ENCODE measurements at regions not wholly inside any gene's neighbourhood (a gene's known extent, or its start where the extent isn't known, plus 50 kb on each side); places are given as distances from the start of the nearest gene placed in this dataset.
A peak's percentile ranks its signal among the peaks of the same experiment; 100 is the strongest.

DNA sequence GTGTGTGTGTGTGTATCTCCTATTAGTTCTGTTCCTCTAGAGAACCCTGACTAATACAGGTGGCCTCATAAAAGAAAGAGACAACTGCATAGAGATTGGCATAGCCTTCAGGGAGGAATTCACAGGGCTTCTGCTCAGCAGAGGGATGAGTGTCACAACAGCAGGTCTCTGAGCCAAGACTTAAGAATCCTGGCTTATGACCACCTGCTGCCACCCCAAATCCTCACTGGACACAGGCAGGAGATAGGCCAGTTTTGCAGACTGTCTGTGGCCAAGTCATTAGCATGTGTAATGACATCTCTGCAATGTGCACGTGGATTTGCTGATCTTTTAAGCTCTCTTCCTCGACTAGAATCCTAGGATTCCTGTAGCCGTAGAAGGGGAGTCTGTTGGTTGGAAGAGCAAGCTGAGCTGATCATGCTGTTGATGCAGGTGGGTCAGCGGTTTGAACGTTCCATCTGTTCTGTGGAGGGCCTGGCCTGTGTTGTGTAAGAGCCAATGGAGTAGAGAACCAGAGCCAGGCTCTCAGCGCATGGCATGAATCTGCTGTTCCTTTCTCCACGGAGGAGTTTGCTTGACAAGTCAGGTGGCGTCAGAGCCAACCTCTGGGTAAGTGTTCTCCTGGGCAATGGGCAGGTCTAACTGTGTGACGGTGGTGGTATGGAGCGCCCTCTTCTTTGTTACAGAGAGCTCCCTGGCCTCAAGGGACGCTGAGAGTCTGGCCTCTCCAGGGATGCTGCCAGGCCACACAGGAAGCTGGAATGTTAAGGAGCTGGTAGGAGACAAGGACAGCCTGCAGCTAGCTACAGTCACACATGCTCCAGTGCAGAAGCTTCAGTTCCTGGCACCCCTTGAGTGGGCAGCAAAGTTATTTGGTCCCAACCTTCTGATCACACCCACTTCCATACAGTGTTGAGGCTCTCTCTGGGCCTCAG is 503.1 kb downstream of the FOXO1 start:
- in situ Hi-C loops (cut with MboI; ENCODE audit: low pct_unique_long_range_greater_than_20kb, low sequenced_read_pairs) = no loop called here
- DNase-seq = no peak

DNA sequence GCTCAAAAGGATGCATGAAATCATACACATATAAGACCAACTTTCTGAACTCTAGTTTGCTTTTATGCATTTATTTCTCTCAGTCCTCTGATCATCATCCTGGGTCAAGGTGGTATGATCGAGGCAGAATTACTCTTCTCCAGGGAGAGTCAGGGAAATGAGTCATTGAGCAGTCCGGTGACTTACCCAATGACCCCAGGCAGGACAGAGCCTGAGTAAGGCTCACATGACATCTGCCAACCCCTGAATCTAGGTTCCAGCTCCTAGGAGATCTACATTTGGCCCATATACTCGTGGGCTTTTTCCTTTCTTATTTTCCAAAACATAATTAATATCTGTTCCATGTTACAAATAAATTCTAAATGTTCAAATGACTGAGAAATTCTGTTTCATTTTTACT is 502.3 kb downstream of the FOXO1 start:
- in situ Hi-C loops (cut with MboI; ENCODE audit: low pct_unique_long_range_greater_than_20kb, low sequenced_read_pairs) = no loop called here
- no peak for DNase-seq

DNA sequence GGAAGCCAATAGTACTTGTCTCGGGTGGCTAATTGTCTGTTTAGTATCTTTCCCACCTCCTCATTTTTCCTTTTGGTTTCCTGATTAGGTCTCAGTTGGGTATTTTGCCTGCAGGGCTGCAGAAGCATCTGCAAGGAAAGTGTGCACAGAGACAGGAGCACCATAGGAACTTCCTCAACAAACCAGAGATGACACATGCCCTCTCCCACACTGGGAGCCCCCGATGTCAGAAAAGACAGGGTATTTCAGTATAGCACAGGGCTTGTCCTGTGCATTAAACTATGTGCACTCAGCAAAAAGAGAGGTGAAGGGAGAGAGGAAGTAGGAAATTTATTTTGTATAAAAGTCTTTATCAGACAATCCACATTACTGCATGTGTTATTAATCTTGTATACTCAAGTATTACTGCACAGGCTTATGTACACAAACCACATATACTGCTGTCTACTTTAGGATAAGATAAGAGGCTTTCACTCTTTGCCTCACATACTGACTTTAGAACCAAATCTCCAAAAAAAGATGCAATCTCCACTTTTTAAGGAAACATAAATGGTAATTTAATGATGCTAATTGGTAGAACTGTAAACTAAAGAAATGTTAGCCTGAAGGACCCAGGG is 501.0 kb downstream of the FOXO1 start:
- in situ Hi-C loops (cut with MboI; ENCODE audit: low pct_unique_long_range_greater_than_20kb, low sequenced_read_pairs) = no loop called here
- DNase-seq = no peak

DNA sequence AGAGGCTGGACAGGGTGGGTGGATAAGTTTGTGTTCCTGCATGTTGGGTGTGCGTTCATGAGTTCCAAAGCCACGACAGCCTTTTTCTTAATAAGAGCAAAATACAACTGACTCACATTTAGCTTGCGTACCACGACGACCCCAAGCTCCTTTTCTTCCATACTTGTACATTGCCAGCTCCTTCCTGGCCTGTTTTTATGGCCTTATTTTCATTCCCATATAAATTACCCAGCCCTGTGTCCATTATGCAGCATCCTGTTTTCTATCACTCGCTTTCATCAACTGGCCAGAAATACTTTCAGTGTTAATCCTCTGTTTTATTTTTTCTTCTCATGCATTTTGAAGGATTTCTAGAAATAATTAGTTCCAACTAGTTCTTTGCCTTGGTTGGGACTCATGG is 499.1 kb downstream of the FOXO1 start:
- in situ Hi-C loops (cut with MboI; ENCODE audit: low pct_unique_long_range_greater_than_20kb, low sequenced_read_pairs) = no loop called here

DNA sequence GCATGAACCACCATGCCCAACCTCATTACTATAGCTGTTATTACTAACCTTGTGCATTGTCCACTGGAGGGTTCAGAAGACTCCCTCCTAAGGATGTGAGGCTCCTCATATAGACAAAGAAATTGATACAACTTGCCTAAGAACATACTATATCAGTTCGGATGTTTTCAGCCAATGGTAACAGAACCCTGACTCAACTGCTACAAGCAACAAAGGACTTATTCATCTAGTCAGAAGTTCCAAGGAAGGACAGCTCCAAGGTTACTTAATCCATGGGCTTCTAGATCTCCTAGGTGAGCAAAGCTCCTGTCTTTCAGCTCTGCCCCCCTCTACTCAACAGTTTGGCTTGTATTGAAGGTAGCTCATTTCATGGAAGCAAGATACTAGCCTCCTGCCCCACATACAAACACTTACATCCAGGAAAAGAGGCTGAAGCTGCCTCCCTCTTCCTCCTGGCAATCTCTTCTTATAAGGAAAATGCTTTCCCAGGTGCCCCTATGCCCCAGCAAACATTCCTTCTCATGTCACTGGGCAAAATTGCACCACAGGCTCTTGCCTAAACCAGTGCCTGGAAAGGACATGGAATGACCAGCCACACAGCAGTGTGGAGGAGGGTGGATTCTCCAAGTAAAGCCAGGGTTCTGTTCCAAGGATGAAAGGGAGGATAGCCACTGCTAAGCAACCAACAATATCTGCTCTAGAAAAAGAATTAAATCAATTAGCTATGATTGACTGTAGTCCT is 497.8 kb downstream of the FOXO1 start:
- DNase-seq = no peak
- in situ Hi-C loops (cut with MboI; ENCODE audit: low pct_unique_long_range_greater_than_20kb, low sequenced_read_pairs) = no loop called here

More for the DNA sequence above, 499.1 kb downstream of the FOXO1 start:
- no peak for DNase-seq

DNA sequence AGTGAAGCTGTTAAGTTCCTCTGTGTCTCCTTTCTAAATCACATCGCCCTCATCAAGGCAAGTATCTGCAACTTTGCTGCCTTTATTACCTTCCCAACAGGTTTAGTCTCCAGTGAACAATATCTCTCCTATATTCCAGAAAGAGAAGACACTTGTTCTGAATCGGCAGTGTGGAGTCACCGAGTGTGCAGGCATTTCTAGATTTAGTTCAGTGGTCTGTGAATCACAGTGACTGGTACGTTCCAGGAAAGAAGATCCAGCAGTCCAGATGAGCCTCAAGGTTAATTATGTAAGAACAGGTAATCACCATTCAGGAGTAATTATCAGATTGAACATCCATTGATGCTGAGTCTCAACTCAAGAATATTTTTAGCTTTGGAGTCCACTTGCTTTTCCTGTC is 497.0 kb downstream of the FOXO1 start:
- DNase-seq = no peak
- in situ Hi-C loops (cut with MboI; ENCODE audit: low pct_unique_long_range_greater_than_20kb, low sequenced_read_pairs) = no loop called here

DNA sequence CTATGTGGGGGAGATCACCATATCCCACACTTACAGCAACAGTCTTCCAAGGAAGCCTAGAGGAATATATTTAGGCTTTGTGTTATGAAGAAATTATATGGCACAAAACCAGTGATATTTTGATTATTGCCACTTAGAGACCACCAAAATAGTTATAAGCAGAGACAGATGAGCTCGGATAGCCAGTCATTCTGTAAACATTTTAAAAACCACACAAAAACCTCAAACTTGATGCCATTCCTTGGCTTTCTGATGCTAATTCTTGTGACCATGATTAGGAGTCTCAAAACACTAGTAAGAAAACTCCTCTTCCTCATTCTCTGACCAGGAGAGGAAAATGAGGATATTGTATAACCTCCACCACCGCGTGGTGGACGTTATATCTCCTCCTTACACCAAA is 496.4 kb downstream of the FOXO1 start:
- DNase-seq = no peak
- in situ Hi-C loops (cut with MboI; ENCODE audit: low pct_unique_long_range_greater_than_20kb, low sequenced_read_pairs) = no loop called here

DNA sequence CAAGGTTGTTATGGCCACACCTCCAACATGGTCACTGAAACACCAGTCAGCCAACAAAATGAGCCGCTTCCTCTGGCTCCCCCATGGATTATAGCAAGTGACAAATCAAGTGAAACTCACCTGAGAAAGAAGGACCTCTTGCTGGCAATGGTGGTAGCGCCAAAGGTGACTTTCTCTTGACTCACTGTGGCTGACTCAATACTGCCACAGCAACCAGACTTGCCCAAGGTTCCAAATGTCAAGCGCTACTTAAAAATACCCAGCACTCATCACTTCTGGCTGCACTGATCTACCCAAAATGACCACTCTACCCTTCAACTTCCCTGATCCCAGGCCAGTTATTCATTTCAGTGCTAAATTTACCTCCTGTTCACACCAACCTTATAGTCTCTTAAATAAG is 495.5 kb downstream of the FOXO1 start:
- in situ Hi-C loops (cut with MboI; ENCODE audit: low pct_unique_long_range_greater_than_20kb, low sequenced_read_pairs) = no loop called here
- DNase-seq = no peak

DNA sequence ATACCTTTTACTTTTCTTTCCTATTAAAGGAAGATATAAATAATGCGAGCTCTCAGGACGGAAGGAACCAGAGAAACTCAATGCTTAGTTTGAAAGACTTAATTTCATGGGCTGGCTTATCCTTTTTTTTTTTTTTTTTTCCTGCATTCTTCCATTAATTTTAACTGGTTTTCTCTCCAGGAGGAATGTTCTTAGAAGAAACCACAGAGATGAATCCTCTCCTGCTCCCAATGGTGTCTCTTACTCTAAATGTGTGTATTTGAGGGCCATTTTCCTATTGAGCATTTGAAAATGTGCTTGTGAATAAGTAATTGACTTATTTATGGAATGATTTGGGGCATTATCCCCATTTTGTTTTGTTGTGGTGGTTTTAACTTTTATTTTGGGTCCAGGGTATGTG is 494.9 kb downstream of the FOXO1 start:
- no peak for DNase-seq
- in situ Hi-C loops (cut with MboI; ENCODE audit: low pct_unique_long_range_greater_than_20kb, low sequenced_read_pairs) = no loop called here

DNA sequence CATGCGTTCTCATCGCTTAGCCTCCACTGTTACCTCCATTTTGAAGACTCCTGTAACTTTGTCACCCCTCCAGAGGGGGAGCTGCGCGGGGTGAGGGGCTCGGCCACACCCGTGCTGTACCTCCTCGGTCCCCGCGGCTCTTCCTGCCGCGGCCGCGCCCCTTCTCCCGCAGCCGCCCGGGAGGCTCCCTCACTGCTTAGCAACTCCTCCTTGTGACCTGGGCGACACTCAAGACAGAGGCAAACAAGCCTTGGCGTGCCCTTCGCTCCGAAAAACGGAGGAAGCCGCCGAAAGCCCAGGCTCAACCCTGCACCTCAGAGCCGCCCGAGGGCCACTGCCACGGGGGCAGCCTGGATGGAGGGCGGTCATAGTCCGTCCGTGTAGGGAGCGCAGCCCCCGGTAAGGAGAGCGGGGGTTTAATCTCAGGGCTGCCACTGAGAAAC is 494.3 kb downstream of the FOXO1 start:
- in situ Hi-C loops (cut with MboI; ENCODE audit: low pct_unique_long_range_greater_than_20kb, low sequenced_read_pairs) = no loop called here
- DNase-seq = no peak

DNA sequence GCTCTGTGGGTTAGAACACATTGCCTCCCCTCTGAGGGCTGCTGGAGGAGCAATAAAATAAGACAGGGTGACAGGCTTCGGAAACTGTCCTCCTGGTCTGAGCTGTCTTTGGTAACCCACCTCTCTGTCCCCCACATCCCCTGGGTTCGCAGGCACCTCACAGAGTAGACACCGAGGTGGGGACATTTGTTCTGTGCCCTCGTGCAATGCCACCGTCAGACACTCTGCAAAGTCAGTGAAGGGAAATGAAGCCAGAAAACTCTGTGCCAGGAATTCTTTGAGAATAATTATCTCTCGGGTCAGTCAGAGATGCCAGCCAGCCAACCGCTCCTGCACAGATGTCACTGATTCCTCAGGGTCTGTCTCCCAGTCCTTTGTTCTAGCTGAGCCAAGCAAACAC is 493.6 kb downstream of the FOXO1 start:
- no peak for DNase-seq
- in situ Hi-C loops (cut with MboI; ENCODE audit: low pct_unique_long_range_greater_than_20kb, low sequenced_read_pairs) = no loop called here

DNA sequence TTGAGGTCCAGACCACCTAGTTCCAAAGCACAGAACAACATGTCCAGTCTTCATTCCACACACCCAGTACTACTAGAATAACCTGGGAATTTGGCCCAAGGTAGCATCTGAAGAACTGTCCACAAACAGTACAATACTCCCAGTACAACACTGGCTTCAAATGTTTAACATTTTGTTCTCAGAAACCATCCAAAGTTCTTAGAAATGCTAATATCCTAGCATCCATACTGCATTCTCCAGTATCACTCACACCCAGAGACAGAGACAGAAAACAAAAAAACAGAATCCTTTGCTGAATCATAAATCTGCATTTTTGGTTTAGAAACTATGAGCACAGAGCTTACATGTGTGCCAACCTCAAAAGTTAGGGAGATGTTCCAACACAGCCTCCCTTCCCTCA is 490.8 kb downstream of the FOXO1 start:
- in situ Hi-C loops (cut with MboI; ENCODE audit: low pct_unique_long_range_greater_than_20kb, low sequenced_read_pairs) = no loop called here
- DNase-seq = no peak

DNA sequence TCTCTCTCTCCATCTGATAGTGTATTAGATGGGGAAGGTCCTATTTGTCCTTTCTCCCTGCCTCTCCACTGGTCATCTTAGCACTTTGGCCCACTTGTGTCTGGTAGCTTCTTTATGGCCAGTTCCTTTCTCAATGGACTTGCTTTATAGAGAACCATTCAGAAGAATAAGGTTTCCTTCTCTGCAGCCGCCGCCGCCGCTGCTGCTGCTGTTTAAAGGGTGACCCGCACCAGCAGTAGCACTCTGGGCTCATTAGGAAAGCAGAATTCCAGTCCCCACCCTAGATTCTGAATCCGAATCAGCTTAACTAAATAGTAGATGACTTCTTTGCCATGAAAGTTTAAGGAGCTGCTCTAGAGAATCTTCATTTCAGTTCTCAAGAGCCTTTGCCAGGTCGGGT is 490.2 kb downstream of the FOXO1 start:
- DNase-seq = no peak
- in situ Hi-C loops (cut with MboI; ENCODE audit: low pct_unique_long_range_greater_than_20kb, low sequenced_read_pairs) = no loop called here

DNA sequence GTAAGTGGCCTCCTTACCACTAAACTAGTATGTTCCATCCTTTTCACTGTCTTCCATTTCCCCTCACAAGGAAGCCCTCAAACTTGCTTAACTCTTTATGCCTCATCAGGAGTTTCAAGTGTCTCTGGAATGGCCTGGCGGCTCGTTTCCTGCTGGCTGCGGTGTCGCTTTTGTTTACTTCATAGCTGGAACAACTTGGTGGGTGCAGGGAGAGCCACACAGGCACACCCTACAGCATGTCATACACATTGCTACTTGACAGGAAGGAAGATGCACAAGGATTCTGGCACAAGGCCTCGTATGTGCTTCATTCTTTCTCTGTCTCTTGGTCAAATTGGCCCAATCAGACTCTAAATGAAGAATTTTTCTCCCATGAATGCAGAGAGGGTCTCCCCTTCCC is 488.3 kb downstream of the FOXO1 start:
- no peak for DNase-seq
- in situ Hi-C loops (cut with MboI; ENCODE audit: low pct_unique_long_range_greater_than_20kb, low sequenced_read_pairs) = no loop called here

DNA sequence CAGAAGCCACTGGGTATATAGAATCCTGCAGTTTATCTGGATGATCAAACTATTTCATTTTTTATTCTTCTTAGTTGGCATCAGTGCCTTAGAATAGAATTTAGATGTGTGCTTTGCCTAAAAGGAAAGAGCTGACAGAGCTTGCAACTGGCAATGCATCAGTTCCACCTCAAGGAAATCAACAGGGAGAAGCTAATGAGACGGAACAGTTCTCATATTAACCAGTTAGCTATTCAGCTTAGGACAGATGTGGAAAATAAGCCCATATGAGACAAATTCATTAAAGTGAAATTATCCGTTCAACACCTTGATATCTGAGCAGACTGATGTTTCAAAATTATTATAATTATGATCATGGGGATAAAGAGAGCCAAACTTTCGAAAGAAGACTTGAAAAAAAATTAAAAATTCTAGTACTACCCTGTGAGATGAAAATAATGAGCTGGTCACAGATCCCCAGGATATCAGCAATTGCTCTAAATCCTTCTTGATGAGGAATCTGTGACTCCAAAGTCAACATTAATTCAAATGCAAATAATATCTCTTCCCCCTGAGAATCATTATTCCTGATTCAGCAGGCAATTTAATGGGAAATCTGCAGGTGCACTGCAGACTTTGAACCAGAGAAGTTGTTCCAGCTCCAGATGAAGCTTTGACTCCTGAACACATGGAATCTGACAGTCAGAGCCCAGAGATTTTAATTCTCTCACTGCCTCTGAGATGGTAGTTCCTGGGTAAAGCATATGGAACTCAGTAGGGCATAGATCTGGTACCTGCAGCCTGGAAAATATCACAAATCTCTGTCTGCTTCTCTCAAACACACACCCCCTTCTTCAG is 486.8 kb downstream of the FOXO1 start:
- DNase-seq = no peak
- in situ Hi-C loops (cut with MboI; ENCODE audit: low pct_unique_long_range_greater_than_20kb, low sequenced_read_pairs) = no loop called here

DNA sequence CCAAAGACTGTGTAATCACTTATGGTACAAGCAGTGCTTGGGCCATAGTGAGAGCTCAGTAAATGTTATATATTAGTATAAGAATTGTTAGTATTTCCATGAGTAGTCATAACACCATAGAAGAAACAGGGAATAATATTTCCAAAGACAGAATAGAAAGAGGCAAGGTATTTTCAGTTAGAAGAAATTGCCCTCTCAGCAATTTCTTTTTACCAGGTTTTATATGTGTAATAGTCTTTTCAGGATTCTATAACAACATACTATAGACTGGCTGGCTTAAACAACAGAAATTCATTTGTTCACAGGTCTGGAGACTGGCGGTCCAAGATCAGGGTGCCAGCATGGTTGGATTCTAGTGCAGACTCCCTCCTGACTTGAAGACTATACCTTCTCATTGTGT is 485.7 kb downstream of the FOXO1 start:
- in situ Hi-C loops (cut with MboI; ENCODE audit: low pct_unique_long_range_greater_than_20kb, low sequenced_read_pairs) = no loop called here
- no peak for DNase-seq

DNA sequence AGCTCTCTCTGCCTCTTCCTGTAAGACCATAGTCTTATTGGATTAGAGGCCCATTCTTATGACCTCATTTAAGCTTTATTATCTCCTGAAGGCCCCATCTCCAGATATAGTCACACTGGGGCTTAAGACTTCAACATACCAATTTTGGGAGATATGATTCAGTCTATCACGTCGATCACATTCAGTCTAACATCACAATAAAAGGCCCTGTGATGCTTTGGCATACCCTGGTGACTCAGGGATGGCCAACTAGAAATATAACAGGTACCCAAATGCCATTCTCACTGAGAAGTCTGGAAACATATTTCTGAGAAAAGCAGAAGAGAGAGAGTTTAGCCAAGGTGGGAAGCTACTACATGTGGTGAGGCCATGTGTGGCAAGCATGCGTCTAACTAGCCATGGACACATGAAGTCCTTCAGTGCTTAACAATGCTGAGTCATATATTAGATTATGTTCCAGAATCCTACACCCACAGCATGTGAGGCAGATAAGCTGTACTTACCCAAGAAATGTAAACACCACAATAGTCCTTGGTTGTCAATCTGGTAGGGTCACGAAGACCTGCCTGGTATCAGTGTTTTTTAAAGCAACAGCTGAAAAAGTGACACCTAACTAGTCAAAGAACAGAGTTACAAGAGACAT is 485.1 kb downstream of the FOXO1 start:
- DNase-seq = no peak
- in situ Hi-C loops (cut with MboI; ENCODE audit: low pct_unique_long_range_greater_than_20kb, low sequenced_read_pairs) = no loop called here

DNA sequence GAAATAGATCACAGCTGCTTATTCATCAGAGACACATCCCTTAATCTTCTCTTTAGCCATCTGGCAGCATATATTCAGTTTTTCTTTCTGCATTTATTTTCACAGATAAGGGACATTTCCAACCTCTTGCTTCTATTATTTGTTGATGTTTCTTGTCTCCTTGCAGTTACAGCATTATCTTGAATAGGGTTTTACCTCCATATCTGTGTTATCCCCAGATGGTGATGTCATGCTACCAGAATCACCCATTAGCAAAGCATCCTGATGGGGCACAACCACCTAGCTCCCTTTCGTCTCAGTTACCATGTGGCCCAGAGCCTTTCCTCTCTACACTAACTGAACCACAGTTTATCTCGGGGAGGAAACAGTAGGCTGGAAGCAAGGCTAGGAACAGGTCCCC is 483.9 kb downstream of the FOXO1 start:
- no peak for DNase-seq
- in situ Hi-C loops (cut with MboI; ENCODE audit: low pct_unique_long_range_greater_than_20kb, low sequenced_read_pairs) = no loop called here

DNA sequence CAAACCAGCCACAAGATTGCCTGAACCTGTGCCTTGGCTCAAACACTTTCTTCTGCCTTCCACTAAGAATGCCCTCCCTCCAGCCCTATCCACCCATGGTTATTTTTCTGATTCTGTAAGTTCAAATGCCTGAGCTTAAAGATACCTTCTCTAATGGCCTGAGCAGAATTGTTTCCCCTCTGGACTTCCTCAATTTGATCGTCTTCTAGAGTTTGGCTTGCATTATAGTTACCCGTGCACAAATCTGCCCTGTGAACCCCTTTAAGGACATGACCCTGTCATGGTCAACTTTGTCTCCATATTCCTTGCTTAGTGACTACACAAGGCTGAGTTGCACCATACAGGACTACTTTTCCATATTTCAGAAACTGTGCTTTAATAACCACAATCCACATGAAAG is 481.0 kb downstream of the FOXO1 start:
- DNase-seq = peak; percentile 1
- in situ Hi-C loops (cut with MboI; ENCODE audit: low pct_unique_long_range_greater_than_20kb, low sequenced_read_pairs) = no loop called here
